ENCODE measurements at regions not wholly inside any gene's neighbourhood (a gene's known extent, or its start where the extent isn't known, plus 50 kb on each side); places are given as distances from the start of the nearest gene placed in this dataset.
A peak's percentile ranks its signal among the peaks of the same experiment; 100 is the strongest.

DNA sequence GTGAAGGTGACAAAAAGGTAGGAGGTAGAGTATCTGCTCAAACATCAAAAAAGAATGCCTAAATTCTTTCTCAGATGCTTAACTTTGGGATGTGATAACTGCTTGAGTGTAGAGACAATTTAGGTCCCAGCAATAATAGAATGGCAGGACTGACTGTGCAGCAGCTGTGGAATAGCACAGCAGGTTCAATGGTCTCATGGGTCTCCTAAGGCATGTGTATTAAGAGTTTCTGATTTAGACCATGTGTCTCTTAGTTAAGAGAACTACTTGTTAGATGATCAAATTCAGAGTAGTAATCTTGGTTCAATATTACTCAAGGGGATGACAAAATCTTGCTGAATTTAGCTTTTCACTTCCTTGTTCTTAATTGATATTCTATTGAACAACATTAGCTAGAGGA, 72.0 kb downstream of the ALX1 start:
- no peaks in the 10 kb centered on the region for H3K27me3 ChIP-seq
- no peak overlapping the region for H3K27ac ChIP-seq
- peaks cover 3% of the 10 kb centered on the region for H3K4me1 ChIP-seq (ENCODE audit: insufficient read depth)
- H3K36me3 ChIP-seq (replicated peaks; ENCODE audit: insufficient read depth, low read depth): no peaks in the 10 kb centered on the region
- no peaks in the 10 kb centered on the region for H3K79me2 ChIP-seq
- no peaks in the 10 kb centered on the region for H3K9me2 ChIP-seq (replicated peaks; ENCODE audit: insufficient read depth)
- no peak overlapping the region for H3K4me3 ChIP-seq
- H3K4me2 ChIP-seq: no peak overlapping the region
- H4K20me1 ChIP-seq (ENCODE audit: insufficient read depth, poor library complexity, severe bottlenecking): no peaks in the 10 kb centered on the region
- no peak for TF ChIP-seq EZH2 (IDR thresholded peaks at IDR 0.05; ENCODE audit: borderline replicate concordance)
- no peak for TF ChIP-seq EZH2phosphoT487 (IDR thresholded peaks at IDR 0.05; ENCODE audit: low read depth, severe bottlenecking, unreplicated experiment)
- no peak overlapping the region for H2AFZ ChIP-seq
- DNase-seq (ENCODE audit: low spot score): no peak
- no peaks in the 10 kb centered on the region for H3K9me3 ChIP-seq (ENCODE audit: low read depth)

DNA sequence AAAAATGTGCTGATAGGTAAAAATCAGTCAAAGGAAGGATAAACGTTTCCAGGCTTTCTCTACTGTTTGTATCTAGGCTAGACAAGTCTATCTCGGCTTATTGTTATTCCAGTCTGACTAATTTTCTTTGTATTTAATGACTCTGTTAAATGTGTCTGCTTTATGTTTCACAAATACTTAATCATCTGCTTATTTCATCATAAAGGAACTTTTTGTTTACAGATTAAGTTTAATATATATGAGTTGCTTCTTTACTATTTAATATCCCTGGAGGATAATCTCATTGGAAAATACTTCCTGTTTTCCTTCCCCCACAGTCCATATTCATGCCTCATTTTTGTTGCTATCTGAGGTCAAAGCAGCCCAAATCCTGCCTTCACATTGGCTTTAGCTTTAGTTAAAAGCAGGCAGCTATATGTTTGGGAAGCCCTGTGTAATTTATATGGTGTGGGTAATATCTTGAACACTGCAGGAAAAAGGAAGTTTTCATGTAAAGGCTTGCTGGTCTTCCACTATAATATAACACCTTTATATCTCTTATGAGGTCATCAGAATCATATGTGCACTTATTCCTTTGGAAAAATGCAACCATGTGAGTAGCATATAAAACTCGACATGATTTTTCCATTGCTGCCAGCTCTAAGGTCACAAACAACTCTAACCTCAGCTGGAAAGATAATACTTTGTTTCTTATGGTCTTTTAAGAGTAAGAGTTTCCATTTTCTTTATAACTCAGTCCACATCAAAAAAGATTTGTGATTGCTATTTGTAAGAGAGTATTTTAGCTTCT, 76.8 kb downstream of the ALX1 start:
- Histone ChIP-seq H4K20me1 (ENCODE audit: insufficient read depth, poor library complexity, severe bottlenecking) (no peaks in the 10 kb centered on the region), H3K79me2 (no peaks in the 10 kb centered on the region), H3K27me3 (no peaks in the 10 kb centered on the region), H3K27ac (no peak overlapping the region), H3K9me2 (replicated peaks; ENCODE audit: insufficient read depth) (no peaks in the 10 kb centered on the region), H3K4me1 (ENCODE audit: insufficient read depth) (peaks cover 7% of the 10 kb centered on the region), H3K9me3 (ENCODE audit: low read depth) (no peaks in the 10 kb centered on the region), H3K4me2 (no peak overlapping the region), H2AFZ (no peak overlapping the region), H3K36me3 (replicated peaks; ENCODE audit: insufficient read depth, low read depth) (no peaks in the 10 kb centered on the region), H3K4me3 (no peak overlapping the region)
- no peak for DNase-seq (ENCODE audit: low spot score)
- 34% methylated on average over 3 of the region's 3 CpGs for WGBS (ENCODE audit: low lambda C conversion rate, missing lambda C conversion rate)
- TF ChIP-seq, protein P1, sequence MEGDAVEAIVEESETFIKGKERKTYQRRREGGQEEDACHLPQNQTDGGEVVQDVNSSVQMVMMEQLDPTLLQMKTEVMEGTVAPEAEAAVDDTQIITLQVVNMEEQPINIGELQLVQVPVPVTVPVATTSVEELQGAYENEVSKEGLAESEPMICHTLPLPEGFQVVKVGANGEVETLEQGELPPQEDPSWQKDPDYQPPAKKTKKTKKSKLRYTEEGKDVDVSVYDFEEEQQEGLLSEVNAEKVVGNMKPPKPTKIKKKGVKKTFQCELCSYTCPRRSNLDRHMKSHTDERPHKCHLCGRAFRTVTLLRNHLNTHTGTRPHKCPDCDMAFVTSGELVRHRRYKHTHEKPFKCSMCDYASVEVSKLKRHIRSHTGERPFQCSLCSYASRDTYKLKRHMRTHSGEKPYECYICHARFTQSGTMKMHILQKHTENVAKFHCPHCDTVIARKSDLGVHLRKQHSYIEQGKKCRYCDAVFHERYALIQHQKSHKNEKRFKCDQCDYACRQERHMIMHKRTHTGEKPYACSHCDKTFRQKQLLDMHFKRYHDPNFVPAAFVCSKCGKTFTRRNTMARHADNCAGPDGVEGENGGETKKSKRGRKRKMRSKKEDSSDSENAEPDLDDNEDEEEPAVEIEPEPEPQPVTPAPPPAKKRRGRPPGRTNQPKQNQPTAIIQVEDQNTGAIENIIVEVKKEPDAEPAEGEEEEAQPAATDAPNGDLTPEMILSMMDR (IDR thresholded peaks at IDR 0.05; ENCODE audit: poor library complexity): no peak
- TF ChIP-seq EZH2 (IDR thresholded peaks at IDR 0.05; ENCODE audit: borderline replicate concordance): no peak
- no peak for TF ChIP-seq EZH2phosphoT487 (IDR thresholded peaks at IDR 0.05; ENCODE audit: low read depth, severe bottlenecking, unreplicated experiment)

DNA sequence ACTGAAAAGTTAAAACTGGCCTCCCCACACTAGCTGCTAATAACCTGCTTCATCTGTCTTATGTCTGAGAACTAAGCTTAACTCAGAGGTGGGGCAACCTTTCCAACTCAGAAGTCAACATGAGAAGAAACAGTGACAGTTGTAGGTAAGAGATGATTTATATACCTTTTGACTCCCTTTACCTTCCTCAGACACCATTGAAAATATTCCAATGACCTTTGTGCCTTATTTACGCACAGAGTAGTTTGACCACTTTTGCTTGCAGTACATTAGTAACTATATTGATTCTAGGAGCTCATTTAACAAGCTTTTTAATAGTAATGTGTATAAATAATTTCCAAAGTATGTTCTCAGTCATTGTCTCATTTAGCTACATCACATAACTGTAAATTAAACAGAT, 77.6 kb downstream of the ALX1 start:
- Histone ChIP-seq H3K36me3 (replicated peaks; ENCODE audit: insufficient read depth, low read depth) (no peaks in the 10 kb centered on the region), H3K4me1 (ENCODE audit: insufficient read depth) (peaks cover 7% of the 10 kb centered on the region), H3K9me2 (replicated peaks; ENCODE audit: insufficient read depth) (no peaks in the 10 kb centered on the region), H2AFZ (no peak overlapping the region), H3K27me3 (no peaks in the 10 kb centered on the region), H3K4me2 (no peak overlapping the region), H3K79me2 (no peaks in the 10 kb centered on the region), H3K9me3 (ENCODE audit: low read depth) (no peaks in the 10 kb centered on the region), H3K27ac (no peak overlapping the region), H4K20me1 (ENCODE audit: insufficient read depth, poor library complexity, severe bottlenecking) (no peaks in the 10 kb centered on the region), H3K4me3 (no peak overlapping the region)
- no peak for TF ChIP-seq EZH2 (IDR thresholded peaks at IDR 0.05; ENCODE audit: borderline replicate concordance)
- WGBS (ENCODE audit: low lambda C conversion rate, missing lambda C conversion rate): 76% methylated on average over 1 of the region's 1 CpG
- peak; percentile 8 for DNase-seq (ENCODE audit: low spot score)

DNA sequence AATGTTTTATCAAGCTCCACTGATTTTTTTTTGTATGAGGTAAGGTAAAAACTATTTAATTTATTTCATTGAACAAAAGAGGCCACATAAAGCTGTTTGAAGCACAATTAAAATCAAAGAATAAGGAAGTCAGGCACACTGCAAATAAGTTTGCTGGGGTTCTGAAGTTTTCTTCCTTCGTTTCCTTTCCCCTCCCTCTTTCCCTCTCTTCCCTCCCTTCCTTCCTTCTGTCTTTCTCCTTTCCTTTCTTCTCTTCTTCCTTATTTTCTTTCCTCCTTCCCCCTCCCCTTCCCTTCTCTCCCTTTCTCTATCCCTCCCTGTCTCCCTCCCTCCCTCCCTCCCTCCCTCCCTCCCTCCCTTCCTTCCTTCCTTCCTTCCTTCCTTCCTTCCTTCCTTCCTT, 78.7 kb downstream of the ALX1 start:
- no peak for DNase-seq (ENCODE audit: low spot score)
- no peaks in the 10 kb centered on the region for H4K20me1 ChIP-seq (ENCODE audit: insufficient read depth, poor library complexity, severe bottlenecking)
- WGBS (ENCODE audit: low lambda C conversion rate, missing lambda C conversion rate): no CpG with 5 or more reads among the region's 1 CpG
- H3K4me1 ChIP-seq (ENCODE audit: insufficient read depth): peaks cover 7% of the 10 kb centered on the region
- no peak for TF ChIP-seq EZH2 (IDR thresholded peaks at IDR 0.05; ENCODE audit: borderline replicate concordance)
- TF ChIP-seq EZH2phosphoT487 (IDR thresholded peaks at IDR 0.05; ENCODE audit: low read depth, severe bottlenecking, unreplicated experiment): no peak
- TF ChIP-seq, protein P1 (IDR thresholded peaks at IDR 0.05; ENCODE audit: poor library complexity): no peak
- no peak overlapping the region for H3K4me3 ChIP-seq
- H3K9me3 ChIP-seq (ENCODE audit: low read depth): no peaks in the 10 kb centered on the region
- no peak overlapping the region for H3K4me2 ChIP-seq
- H3K27ac ChIP-seq: no peak overlapping the region
- no peaks in the 10 kb centered on the region for H3K36me3 ChIP-seq (replicated peaks; ENCODE audit: insufficient read depth, low read depth)
- H3K79me2 ChIP-seq: no peaks in the 10 kb centered on the region
- H3K27me3 ChIP-seq: no peaks in the 10 kb centered on the region
- no peak overlapping the region for H2AFZ ChIP-seq
- no peaks in the 10 kb centered on the region for H3K9me2 ChIP-seq (replicated peaks; ENCODE audit: insufficient read depth)
